WTC11 (cell line): ENCODE measurements at regions not wholly inside any gene's neighbourhood (a gene's known extent, or its start where the extent isn't known, plus 50 kb on each side); places are given as distances from the start of the nearest gene placed in this dataset.

Experiments
- CREM ChIP-seq: sonication (generic); formaldehyde crosslinking; IDR thresholded peaks from 2 replicates; pipeline ENCODE4 v1.8.1; 2022; ENCODE audit warnings: mild to moderate bottlenecking, missing genetic modification reagents, moderate library complexity
- CTCF ChIP-seq: fragments of 200-600 bp; IDR thresholded peaks from 2 replicates; pipeline ENCODE4 v1.8.0; 2022; ENCODE audit warnings: antibody characterized with exemption
- GABPB1 ChIP-seq: sonication (generic); formaldehyde crosslinking; IDR thresholded peaks from 2 replicates; pipeline ENCODE4 v1.8.1; 2023; ENCODE audit warnings: mild to moderate bottlenecking, missing genetic modification reagents
- MAX ChIP-seq: sonication (generic); formaldehyde crosslinking; IDR thresholded peaks from 2 replicates; pipeline ENCODE4 v1.8.0; 2022; ENCODE audit warnings: mild to moderate bottlenecking, missing genetic modification reagents
- NR2C2 ChIP-seq: sonication (generic); formaldehyde crosslinking; IDR thresholded peaks from 2 replicates; pipeline ENCODE4 v1.8.0; 2022; ENCODE audit warnings: mild to moderate bottlenecking, missing genetic modification reagents
- SMAD3 ChIP-seq: sonication (generic); formaldehyde crosslinking; IDR thresholded peaks from 2 replicates; pipeline ENCODE4 v1.8.0; 2022; ENCODE audit warnings: missing genetic modification reagents, mild to moderate bottlenecking, borderline replicate concordance
- ZNF396 ChIP-seq: fragments of 250-450 bp; sonication (Bioruptor Pico); IDR thresholded peaks from 2 replicates; pipeline ENCODE4 v1.8.0; 2021; ENCODE audit warnings: mild to moderate bottlenecking, moderate library complexity, borderline replicate concordance
- TF ChIP-seq, protein P1 (sequence below): sonication (generic); formaldehyde crosslinking; IDR thresholded peaks from 2 replicates; pipeline ENCODE4 v1.8.1; 2023; ENCODE audit warnings: mild to moderate bottlenecking, missing genetic modification reagents, moderate library complexity
- TF ChIP-seq, protein P2 (sequence below): fragments of 250-450 bp; sonication (Bioruptor Pico); IDR thresholded peaks from 2 replicates; pipeline ENCODE4 v2.1.2; 2022; ENCODE audit warnings: mild to moderate bottlenecking, moderate library complexity

GRCh38 chr7:125431349-125431748 lies 501.7 kb upstream of the POT1 start:
- TF ChIP-seq CTCF (no peak), ZNF396 (CRISPR knock-in tag) (no peak), NR2C2 (no peak), CREM (no peak), GABPB1 (CRISPR knock-in tag) (no peak), SMAD3 (no peak), MAX (no peak)
- TF ChIP-seq, protein P1, sequence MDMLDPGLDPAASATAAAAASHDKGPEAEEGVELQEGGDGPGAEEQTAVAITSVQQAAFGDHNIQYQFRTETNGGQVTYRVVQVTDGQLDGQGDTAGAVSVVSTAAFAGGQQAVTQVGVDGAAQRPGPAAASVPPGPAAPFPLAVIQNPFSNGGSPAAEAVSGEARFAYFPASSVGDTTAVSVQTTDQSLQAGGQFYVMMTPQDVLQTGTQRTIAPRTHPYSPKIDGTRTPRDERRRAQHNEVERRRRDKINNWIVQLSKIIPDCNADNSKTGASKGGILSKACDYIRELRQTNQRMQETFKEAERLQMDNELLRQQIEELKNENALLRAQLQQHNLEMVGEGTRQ (CRISPR knock-in tag): no peak
- TF ChIP-seq, protein P2, sequence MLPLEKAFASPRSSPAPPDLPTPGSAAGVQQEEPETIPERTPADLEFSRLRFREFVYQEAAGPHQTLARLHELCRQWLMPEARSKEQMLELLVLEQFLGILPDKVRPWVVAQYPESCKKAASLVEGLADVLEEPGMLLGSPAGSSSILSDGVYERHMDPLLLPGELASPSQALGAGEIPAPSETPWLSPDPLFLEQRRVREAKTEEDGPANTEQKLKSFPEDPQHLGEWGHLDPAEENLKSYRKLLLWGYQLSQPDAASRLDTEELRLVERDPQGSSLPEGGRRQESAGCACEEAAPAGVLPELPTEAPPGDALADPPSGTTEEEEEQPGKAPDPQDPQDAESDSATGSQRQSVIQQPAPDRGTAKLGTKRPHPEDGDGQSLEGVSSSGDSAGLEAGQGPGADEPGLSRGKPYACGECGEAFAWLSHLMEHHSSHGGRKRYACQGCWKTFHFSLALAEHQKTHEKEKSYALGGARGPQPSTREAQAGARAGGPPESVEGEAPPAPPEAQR (CRISPR knock-in tag): no peak
